GM23338 (cell line): ENCODE measurements at regions not wholly inside any gene's neighbourhood (a gene's known extent, or its start where the extent isn't known, plus 50 kb on each side); places are given as distances from the start of the nearest gene placed in this dataset.

Experiments
- ATAC-seq: fragments of 200-7000 bp; cut with Tn5 transposase; 3 replicates; pipeline ENCODE4 v1.9.1; 2020
- DNase-seq: peaks from one replicate; pipeline ENCODE4 v3.0.0-alpha.2; 2015; ENCODE audit warnings: low spot score
- H2AFZ ChIP-seq: fragments of 200-600 bp; sonication (generic); 2 replicates; pipeline ENCODE4 v1.8.0; 2016; ENCODE audit warnings: antibody characterized with exemption, mild to moderate bottlenecking, moderate library complexity
- H3F3A ChIP-seq: fragments of 200-600 bp; sonication (generic); replicated peaks from 2 replicates; pipeline ENCODE4 v1.8.0; 2017; ENCODE audit warnings: antibody characterized with exemption, mixed run types, low read depth
- H3K27ac ChIP-seq: fragments of 200-600 bp; sonication (generic); 2 replicates; pipeline ENCODE4 v1.6.1; 2016; ENCODE audit warnings: low read depth
- H3K27me3 ChIP-seq: fragments of 200-600 bp; sonication (generic); 2 replicates; pipeline ENCODE4 v1.8.0; 2016; ENCODE audit warnings: mild to moderate bottlenecking, mixed run types, moderate library complexity; ENCODE audit not compliant: insufficient read depth
- H3K36me3 ChIP-seq: fragments of 200-600 bp; sonication (generic); 2 replicates; pipeline ENCODE4 v1.8.0; 2016; ENCODE audit warnings: mild to moderate bottlenecking; ENCODE audit not compliant: insufficient read depth
- H3K4me1 ChIP-seq: fragments of 200-600 bp; sonication (generic); 2 replicates; pipeline ENCODE4 v1.8.0; 2016; ENCODE audit warnings: mild to moderate bottlenecking, moderate library complexity; ENCODE audit not compliant: insufficient read depth
- H3K4me2 ChIP-seq: fragments of 200-600 bp; sonication (generic); 2 replicates; pipeline ENCODE4 v1.7.1; 2017; ENCODE audit warnings: mixed run types
- H3K4me3 ChIP-seq: fragments of 200-600 bp; sonication (generic); 2 replicates; pipeline ENCODE4 v1.6.1; 2016; ENCODE audit warnings: mixed run types
- H3K79me2 ChIP-seq: fragments of 200-600 bp; sonication (generic); replicated peaks from 2 replicates; pipeline ENCODE4 v1.8.0; 2017; ENCODE audit warnings: mild to moderate bottlenecking; ENCODE audit not compliant: insufficient read depth
- H3K9me2 ChIP-seq: fragments of 200-600 bp; sonication (generic); 2 replicates; pipeline ENCODE4 v1.8.0; 2017; ENCODE audit not compliant: insufficient read depth
- H4K20me1 ChIP-seq: fragments of 200-600 bp; sonication (generic); replicated peaks from 2 replicates; pipeline ENCODE4 v1.8.0; 2017; ENCODE audit warnings: mild to moderate bottlenecking; ENCODE audit not compliant: insufficient read depth
- H3K27ac Mint-ChIP-seq: 2 replicates; pipeline ENCODE4 v1.8.0; 2020; ENCODE audit warnings: inconsistent platforms, mild to moderate bottlenecking, moderate library complexity, mixed read lengths
- H3K27me3 Mint-ChIP-seq: 3 replicates; pipeline ENCODE4 v1.8.0; 2022; ENCODE audit warnings: low read depth, mild to moderate bottlenecking, moderate library complexity, mixed read lengths, inconsistent platforms; ENCODE audit not compliant: insufficient read depth, poor library complexity
- H3K36me3 Mint-ChIP-seq: 3 replicates; pipeline ENCODE4 v1.8.0; 2021; ENCODE audit warnings: low read depth, mild to moderate bottlenecking, inconsistent platforms, moderate library complexity, mixed read lengths
- H3K4me1 Mint-ChIP-seq: 3 replicates; pipeline ENCODE4 v1.8.0; 2020; ENCODE audit warnings: mild to moderate bottlenecking, inconsistent platforms, mixed read lengths
- H3K4me3 Mint-ChIP-seq: 3 replicates; pipeline ENCODE4 v1.8.0; 2021; ENCODE audit warnings: moderate library complexity, mild to moderate bottlenecking, inconsistent platforms, mixed read lengths
- H3K9me3 Mint-ChIP-seq: 3 replicates; pipeline ENCODE4 v1.8.0; 2020; ENCODE audit warnings: moderate library complexity, mild to moderate bottlenecking, inconsistent platforms, mixed read lengths
- CREB1 ChIP-seq: fragments of 250-450 bp; sonication (Bioruptor Pico); IDR thresholded peaks from 2 replicates; pipeline ENCODE4 v1.5.0; 2020; ENCODE audit warnings: low read depth, mild to moderate bottlenecking, moderate library complexity
- EZH2 ChIP-seq: fragments of 200-600 bp; sonication (generic); IDR thresholded peaks from one replicate; pipeline ENCODE4 v1.8.0; 2017; ENCODE audit warnings: antibody characterized with exemption, mild to moderate bottlenecking, low read depth; ENCODE audit not compliant: unreplicated experiment
- EZH2phosphoT487 ChIP-seq: fragments of 200-600 bp; sonication (generic); IDR thresholded peaks from one replicate; pipeline ENCODE4 v1.8.1; 2018; ENCODE audit warnings: antibody characterized with exemption; ENCODE audit not compliant: unreplicated experiment
- JUNB ChIP-seq: IDR thresholded peaks from one replicate; pipeline ENCODE4 v1.6.1; 2016; ENCODE audit warnings: antibody characterized with exemption; ENCODE audit not compliant: unreplicated experiment
- NANOG ChIP-seq: IDR thresholded peaks from 2 replicates; pipeline ENCODE4 v1.6.1; 2016; ENCODE audit warnings: antibody characterized with exemption, borderline replicate concordance
- POLR2AphosphoS5 ChIP-seq: IDR thresholded peaks from 2 replicates; pipeline ENCODE4 v1.6.1; 2016; ENCODE audit warnings: antibody characterized with exemption, low read depth
- REST ChIP-seq: IDR thresholded peaks from one replicate; pipeline ENCODE4 v1.6.1; 2018; ENCODE audit warnings: antibody characterized with exemption; ENCODE audit not compliant: unreplicated experiment
- STAT1 ChIP-seq: IDR thresholded peaks from one replicate; pipeline ENCODE4 v1.6.1; 2016; ENCODE audit warnings: antibody characterized with exemption; ENCODE audit not compliant: unreplicated experiment
- ZNF114 ChIP-seq: fragments of 250-450 bp; sonication (Bioruptor Pico); IDR thresholded peaks from 2 replicates; pipeline ENCODE4 v1.5.0; 2020; ENCODE audit warnings: mild to moderate bottlenecking, moderate library complexity
- ZNF331 ChIP-seq: fragments of 250-450 bp; sonication (Bioruptor Pico); IDR thresholded peaks from 2 replicates; pipeline ENCODE4 v1.5.0; 2020; ENCODE audit warnings: low read depth, mild to moderate bottlenecking, moderate library complexity
- TF ChIP-seq, protein P1 (sequence below): IDR thresholded peaks from 2 replicates; pipeline ENCODE4 v1.6.1; 2016; ENCODE audit warnings: antibody characterized with exemption
- TF ChIP-seq, protein P2 (sequence below), 2 experiments: fragments of 200-600 bp in 1 of 2; sonication (generic) in 1 of 2; conservative IDR thresholded peaks; 2 replicates each; pipeline versions ENCODE4 v1.5.1 to v1.6.1; 2016 to 2017; ENCODE audit warnings: antibody characterized with exemption in 2 of 2, low read depth in 2 of 2, mild to moderate bottlenecking in 2 of 2, moderate library complexity in 1 of 2
- TF ChIP-seq, protein P3 (sequence below): fragments of 250-450 bp; sonication (Bioruptor Pico); IDR thresholded peaks from 2 replicates; pipeline ENCODE4 v1.5.0; 2020; ENCODE audit warnings: mild to moderate bottlenecking, moderate library complexity

GRCh38 chr3:81195478-81195877 is 566.0 kb downstream of the GBE1 start:
- no peak for ATAC-seq
- no peak for DNase-seq
- Histone ChIP-seq H4K20me1 (no peaks in the 10 kb centered on the region), H3K27ac (no peak overlapping the region), H3K79me2 (no peaks in the 10 kb centered on the region), H3K4me1 (no peaks in the 10 kb centered on the region), H2AFZ (0 out of 2 replicates have a peak overlapping the region, but pooled peaks have one; percentile 33), H3K4me2 (no peak overlapping the region), H3K36me3 (no peaks in the 10 kb centered on the region), H3F3A (no peaks in the 10 kb centered on the region), H3K27me3 (no peaks in the 10 kb centered on the region), H3K4me3 (no peak overlapping the region), H3K9me2 (no peaks in the 10 kb centered on the region)
- Mint-ChIP-seq H3K4me3 (no peak overlapping the region), H3K36me3 (no peaks in the 10 kb centered on the region), H3K27ac (no peak overlapping the region; the same call in 1 of the 2 replicates), H3K27me3 (no peaks in the 10 kb centered on the region), H3K9me3 (no peaks in the 10 kb centered on the region; the same call in 2 of the 3 replicates), H3K4me1 (peaks cover 11% of the 10 kb centered on the region)
- TF ChIP-seq NANOG, result no peak
- TF ChIP-seq, protein P1, sequence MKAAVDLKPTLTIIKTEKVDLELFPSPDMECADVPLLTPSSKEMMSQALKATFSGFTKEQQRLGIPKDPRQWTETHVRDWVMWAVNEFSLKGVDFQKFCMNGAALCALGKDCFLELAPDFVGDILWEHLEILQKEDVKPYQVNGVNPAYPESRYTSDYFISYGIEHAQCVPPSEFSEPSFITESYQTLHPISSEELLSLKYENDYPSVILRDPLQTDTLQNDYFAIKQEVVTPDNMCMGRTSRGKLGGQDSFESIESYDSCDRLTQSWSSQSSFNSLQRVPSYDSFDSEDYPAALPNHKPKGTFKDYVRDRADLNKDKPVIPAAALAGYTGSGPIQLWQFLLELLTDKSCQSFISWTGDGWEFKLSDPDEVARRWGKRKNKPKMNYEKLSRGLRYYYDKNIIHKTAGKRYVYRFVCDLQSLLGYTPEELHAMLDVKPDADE, result no peak
- TF ChIP-seq STAT1, result no peak
- TF ChIP-seq, protein P2, sequence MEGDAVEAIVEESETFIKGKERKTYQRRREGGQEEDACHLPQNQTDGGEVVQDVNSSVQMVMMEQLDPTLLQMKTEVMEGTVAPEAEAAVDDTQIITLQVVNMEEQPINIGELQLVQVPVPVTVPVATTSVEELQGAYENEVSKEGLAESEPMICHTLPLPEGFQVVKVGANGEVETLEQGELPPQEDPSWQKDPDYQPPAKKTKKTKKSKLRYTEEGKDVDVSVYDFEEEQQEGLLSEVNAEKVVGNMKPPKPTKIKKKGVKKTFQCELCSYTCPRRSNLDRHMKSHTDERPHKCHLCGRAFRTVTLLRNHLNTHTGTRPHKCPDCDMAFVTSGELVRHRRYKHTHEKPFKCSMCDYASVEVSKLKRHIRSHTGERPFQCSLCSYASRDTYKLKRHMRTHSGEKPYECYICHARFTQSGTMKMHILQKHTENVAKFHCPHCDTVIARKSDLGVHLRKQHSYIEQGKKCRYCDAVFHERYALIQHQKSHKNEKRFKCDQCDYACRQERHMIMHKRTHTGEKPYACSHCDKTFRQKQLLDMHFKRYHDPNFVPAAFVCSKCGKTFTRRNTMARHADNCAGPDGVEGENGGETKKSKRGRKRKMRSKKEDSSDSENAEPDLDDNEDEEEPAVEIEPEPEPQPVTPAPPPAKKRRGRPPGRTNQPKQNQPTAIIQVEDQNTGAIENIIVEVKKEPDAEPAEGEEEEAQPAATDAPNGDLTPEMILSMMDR (conservative IDR thresholded peaks at IDR 0.05; ENCODE audit: low read depth in 2 of 2), result no peak
- TF ChIP-seq EZH2phosphoT487, result no peak
- TF ChIP-seq CREB1 (CRISPR knock-in tag), result no peak
- TF ChIP-seq ZNF331 (CRISPR knock-in tag), result no peak
- TF ChIP-seq JUNB, result no peak
- TF ChIP-seq EZH2, result no peak
- TF ChIP-seq REST, result no peak
- no peak for TF ChIP-seq POLR2AphosphoS5
- TF ChIP-seq, protein P3, sequence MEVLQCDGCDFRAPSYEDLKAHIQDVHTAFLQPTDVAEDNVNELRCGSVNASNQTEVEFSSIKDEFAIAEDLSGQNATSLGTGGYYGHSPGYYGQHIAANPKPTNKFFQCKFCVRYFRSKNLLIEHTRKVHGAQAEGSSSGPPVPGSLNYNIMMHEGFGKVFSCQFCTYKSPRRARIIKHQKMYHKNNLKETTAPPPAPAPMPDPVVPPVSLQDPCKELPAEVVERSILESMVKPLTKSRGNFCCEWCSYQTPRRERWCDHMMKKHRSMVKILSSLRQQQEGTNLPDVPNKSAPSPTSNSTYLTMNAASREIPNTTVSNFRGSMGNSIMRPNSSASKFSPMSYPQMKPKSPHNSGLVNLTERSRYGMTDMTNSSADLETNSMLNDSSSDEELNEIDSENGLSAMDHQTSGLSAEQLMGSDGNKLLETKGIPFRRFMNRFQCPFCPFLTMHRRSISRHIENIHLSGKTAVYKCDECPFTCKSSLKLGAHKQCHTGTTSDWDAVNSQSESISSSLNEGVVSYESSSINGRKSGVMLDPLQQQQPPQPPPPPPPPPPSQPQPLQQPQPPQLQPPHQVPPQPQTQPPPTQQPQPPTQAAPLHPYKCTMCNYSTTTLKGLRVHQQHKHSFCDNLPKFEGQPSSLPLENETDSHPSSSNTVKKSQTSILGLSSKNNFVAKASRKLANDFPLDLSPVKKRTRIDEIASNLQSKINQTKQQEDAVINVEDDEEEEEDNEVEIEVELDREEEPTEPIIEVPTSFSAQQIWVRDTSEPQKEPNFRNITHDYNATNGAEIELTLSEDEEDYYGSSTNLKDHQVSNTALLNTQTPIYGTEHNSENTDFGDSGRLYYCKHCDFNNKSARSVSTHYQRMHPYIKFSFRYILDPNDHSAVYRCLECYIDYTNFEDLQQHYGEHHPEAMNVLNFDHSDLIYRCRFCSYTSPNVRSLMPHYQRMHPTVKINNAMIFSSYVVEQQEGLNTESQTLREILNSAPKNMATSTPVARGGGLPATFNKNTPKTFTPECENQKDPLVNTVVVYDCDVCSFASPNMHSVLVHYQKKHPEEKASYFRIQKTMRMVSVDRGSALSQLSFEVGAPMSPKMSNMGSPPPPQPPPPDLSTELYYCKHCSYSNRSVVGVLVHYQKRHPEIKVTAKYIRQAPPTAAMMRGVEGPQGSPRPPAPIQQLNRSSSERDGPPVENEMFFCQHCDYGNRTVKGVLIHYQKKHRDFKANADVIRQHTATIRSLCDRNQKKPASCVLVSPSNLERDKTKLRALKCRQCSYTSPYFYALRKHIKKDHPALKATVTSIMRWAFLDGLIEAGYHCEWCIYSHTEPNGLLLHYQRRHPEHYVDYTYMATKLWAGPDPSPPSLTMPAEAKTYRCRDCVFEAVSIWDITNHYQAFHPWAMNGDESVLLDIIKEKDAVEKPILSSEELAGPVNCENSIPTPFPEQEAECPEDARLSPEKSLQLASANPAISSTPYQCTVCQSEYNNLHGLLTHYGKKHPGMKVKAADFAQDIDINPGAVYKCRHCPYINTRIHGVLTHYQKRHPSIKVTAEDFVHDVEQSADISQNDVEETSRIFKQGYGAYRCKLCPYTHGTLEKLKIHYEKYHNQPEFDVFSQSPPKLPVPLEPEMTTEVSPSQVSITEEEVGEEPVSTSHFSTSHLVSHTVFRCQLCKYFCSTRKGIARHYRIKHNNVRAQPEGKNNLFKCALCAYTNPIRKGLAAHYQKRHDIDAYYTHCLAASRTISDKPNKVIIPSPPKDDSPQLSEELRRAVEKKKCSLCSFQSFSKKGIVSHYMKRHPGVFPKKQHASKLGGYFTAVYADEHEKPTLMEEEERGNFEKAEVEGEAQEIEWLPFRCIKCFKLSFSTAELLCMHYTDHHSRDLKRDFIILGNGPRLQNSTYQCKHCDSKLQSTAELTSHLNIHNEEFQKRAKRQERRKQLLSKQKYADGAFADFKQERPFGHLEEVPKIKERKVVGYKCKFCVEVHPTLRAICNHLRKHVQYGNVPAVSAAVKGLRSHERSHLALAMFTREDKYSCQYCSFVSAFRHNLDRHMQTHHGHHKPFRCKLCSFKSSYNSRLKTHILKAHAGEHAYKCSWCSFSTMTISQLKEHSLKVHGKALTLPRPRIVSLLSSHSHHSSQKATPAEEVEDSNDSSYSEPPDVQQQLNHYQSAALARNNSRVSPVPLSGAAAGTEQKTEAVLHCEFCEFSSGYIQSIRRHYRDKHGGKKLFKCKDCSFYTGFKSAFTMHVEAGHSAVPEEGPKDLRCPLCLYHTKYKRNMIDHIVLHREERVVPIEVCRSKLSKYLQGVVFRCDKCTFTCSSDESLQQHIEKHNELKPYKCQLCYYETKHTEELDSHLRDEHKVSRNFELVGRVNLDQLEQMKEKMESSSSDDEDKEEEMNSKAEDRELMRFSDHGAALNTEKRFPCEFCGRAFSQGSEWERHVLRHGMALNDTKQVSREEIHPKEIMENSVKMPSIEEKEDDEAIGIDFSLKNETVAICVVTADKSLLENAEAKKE, result no peak
- no peak for TF ChIP-seq ZNF114
